Right lobe of liver (tissue), 4 donors: ENCODE measurements at regions not wholly inside any gene's neighbourhood (a gene's known extent, or its start where the extent isn't known, plus 50 kb on each side); places are given as distances from the start of the nearest gene placed in this dataset.

Experiments
- POLR2A ChIP-seq: fragments of 450-650 bp; IDR thresholded peaks from one replicate; pipeline ENCODE4 v1.6.1; 2017; ENCODE audit warnings: antibody characterized with exemption, mild to moderate bottlenecking
- TF ChIP-seq, protein P1 (sequence below), 4 donors: fragments of 200-600 bp in 3 of 4; fragments of 450-650 bp in 1 of 4; IDR thresholded peaks; one replicate each; pipeline versions ENCODE4 v1.5.1 to v1.8.0; 2016 to 2022; ENCODE audit warnings: antibody characterized with exemption in 4 of 4, mild to moderate bottlenecking in 2 of 4
- donor health status: DM: no; HTN: no; CAD: no.
- donor health status: DM: no; HTN: no; CAD: no.
- donor health status: DM: no; HTN: yes; CAD: no.

DNA sequence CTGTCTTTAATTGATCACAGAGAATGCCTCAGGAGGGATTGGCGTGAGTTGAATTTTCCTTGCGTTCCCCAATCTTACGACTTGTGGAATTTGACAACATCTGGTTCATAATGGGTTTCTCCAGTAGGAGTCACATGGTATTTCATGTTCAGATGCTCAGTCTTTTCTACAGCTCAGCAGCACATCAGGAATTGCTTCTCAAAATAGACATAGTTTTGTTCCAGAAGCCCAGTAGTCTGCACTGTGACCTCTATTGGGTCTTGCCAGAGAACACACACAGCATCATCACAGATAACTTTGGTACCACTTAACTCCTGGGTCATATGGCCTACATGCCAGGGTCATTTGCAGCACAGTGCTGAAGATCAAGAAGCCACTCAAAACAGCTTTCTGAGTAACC lies 282.5 kb upstream of the HTR2A start:
- TF ChIP-seq, protein P1, sequence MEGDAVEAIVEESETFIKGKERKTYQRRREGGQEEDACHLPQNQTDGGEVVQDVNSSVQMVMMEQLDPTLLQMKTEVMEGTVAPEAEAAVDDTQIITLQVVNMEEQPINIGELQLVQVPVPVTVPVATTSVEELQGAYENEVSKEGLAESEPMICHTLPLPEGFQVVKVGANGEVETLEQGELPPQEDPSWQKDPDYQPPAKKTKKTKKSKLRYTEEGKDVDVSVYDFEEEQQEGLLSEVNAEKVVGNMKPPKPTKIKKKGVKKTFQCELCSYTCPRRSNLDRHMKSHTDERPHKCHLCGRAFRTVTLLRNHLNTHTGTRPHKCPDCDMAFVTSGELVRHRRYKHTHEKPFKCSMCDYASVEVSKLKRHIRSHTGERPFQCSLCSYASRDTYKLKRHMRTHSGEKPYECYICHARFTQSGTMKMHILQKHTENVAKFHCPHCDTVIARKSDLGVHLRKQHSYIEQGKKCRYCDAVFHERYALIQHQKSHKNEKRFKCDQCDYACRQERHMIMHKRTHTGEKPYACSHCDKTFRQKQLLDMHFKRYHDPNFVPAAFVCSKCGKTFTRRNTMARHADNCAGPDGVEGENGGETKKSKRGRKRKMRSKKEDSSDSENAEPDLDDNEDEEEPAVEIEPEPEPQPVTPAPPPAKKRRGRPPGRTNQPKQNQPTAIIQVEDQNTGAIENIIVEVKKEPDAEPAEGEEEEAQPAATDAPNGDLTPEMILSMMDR (IDR thresholded peaks at IDR 0.05) = no peak
- TF ChIP-seq POLR2A = no peak
